Hepatocyte (in vitro differentiated cells): ENCODE measurements at regions not wholly inside any gene's neighbourhood (a gene's known extent, or its start where the extent isn't known, plus 50 kb on each side); places are given as distances from the start of the nearest gene placed in this dataset.

ENCODE experiments used
- EZH2 ChIP-seq: fragments of 200-600 bp; sonication (generic); IDR thresholded peaks from 2 replicates; pipeline ENCODE4 v1.6.1; 2016; ENCODE audit warnings: antibody characterized with exemption, mild to moderate bottlenecking, borderline replicate concordance
- EZH2phosphoT487 ChIP-seq: fragments of 200-600 bp; sonication (generic); IDR thresholded peaks from one replicate; pipeline ENCODE4 v1.6.1; 2018; ENCODE audit warnings: antibody characterized with exemption, mild to moderate bottlenecking, low read depth, moderate library complexity; ENCODE audit not compliant: unreplicated experiment, severe bottlenecking
- TF ChIP-seq, protein P1 (sequence below): fragments of 200-600 bp; sonication (generic); IDR thresholded peaks from 2 replicates; pipeline ENCODE4 v1.5.1; 2016; ENCODE audit warnings: antibody characterized with exemption, mild to moderate bottlenecking; ENCODE audit not compliant: poor library complexity

DNA sequence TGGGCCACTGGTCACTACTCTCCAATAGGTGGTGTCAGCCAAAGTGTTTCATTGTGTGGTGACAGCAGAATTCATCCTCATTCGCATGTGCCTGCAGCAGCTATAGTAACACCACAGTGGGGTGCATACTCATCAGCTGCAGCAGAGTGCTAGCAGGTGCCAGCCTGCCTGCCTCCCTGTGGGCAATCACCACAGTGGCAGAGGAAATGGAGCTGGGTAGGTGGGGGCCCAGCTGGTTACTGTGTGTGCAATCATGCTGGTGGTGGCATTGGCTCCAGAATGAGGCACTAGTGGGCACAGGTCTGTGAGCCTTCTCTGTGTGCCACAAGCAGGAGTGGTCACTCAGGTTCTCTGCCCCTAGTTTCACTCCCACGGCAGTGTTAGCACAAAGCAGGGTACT, 579.2 kb downstream of the PTPRC start:
- TF ChIP-seq, protein P1, sequence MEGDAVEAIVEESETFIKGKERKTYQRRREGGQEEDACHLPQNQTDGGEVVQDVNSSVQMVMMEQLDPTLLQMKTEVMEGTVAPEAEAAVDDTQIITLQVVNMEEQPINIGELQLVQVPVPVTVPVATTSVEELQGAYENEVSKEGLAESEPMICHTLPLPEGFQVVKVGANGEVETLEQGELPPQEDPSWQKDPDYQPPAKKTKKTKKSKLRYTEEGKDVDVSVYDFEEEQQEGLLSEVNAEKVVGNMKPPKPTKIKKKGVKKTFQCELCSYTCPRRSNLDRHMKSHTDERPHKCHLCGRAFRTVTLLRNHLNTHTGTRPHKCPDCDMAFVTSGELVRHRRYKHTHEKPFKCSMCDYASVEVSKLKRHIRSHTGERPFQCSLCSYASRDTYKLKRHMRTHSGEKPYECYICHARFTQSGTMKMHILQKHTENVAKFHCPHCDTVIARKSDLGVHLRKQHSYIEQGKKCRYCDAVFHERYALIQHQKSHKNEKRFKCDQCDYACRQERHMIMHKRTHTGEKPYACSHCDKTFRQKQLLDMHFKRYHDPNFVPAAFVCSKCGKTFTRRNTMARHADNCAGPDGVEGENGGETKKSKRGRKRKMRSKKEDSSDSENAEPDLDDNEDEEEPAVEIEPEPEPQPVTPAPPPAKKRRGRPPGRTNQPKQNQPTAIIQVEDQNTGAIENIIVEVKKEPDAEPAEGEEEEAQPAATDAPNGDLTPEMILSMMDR = no peak
- TF ChIP-seq EZH2 = no peak
- TF ChIP-seq EZH2phosphoT487 = no peak
